ENCODE measurements at regions not wholly inside any gene's neighbourhood (a gene's known extent, or its start where the extent isn't known, plus 50 kb on each side); places are given as distances from the start of the nearest gene placed in this dataset.
A peak's percentile ranks its signal among the peaks of the same experiment; 100 is the strongest.

DNA sequence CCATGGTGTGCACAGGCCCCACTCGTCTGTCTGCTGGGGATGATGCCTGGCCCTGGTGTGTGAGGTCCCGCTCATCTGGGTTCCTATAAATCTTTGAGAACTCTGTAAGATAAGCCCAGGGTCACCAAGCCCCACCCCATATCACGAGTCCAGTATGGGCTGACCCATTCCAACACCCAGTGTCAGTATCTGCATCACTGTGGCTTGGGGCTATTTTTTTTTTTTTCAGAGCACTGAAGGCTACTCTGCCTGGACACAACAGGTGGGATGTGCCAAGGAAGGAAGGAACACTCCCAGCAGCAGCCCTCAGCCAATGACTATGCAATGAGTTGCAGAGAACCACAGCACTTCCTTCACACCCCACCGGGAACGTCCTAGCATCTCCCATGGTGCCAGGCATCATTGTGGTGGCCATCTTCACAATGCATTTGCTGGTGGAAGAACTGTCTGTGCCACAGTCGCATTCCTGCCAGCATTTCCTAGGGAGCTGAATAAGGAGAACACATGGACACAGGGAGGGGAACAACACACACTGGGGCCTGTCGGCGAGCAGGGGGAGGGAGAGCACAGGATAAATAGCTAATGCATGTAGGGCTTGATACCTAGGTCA lies 83.1 kb upstream of the TSHZ3 start:
- Histone ChIP-seq H2AFZ (ENCODE audit: low read length) (no peak overlapping the region), H2AK5ac (ENCODE audit: low read depth, low read length) (no peak overlapping the region), H3K9ac (replicated peaks in 1 of 4; ENCODE audit: extremely low read depth in 1 of 4, low read depth in 3 of 4, low read length in 3 of 4) (no peak overlapping the region), H3K9me3 (ENCODE audit: insufficient read depth in 2 of 2, low read depth in 1 of 2, low read length in 1 of 2) (peaks cover 0 to 6% of the 10 kb centered on the region in 2 experiments; a peak in 2 of 4 replicates), H3K27ac (ENCODE audit: low read depth, low read length) (no peak overlapping the region), H3K4ac (replicated peaks; ENCODE audit: insufficient read length, low read depth, low read length) (no peak overlapping the region), H4K91ac (replicated peaks; ENCODE audit: insufficient read length, low read length) (peak overlapping the region; percentile 29), H4K5ac (ENCODE audit: insufficient read length, low read depth, low read length) (no peak overlapping the region), H2BK12ac (ENCODE audit: low read depth, low read length) (no peak overlapping the region), H3K27me3 (replicated peaks in 1 of 4; ENCODE audit: control insufficient read depth in 3 of 4, extremely low read depth in 1 of 4, insufficient read depth in 3 of 4, low read length in 3 of 4) (no peaks in the 10 kb centered on the region), H2BK20ac (ENCODE audit: low read length) (no peak overlapping the region), H2BK120ac (replicated peaks; ENCODE audit: low read depth, low read length) (no peak overlapping the region), H3K23me2 (ENCODE audit: low read depth, low read length) (no peaks in the 10 kb centered on the region), H4K8ac (ENCODE audit: extremely low read depth, insufficient read depth, low read length) (no peak overlapping the region; the same call in 1 of the 2 replicates), H3K4me2 (ENCODE audit: insufficient read depth in 1 of 2, low read depth in 2 of 2, low read length in 2 of 2) (no peak overlapping the region), H3K23ac (ENCODE audit: insufficient read length) (no peak overlapping the region), H3K36me3 (ENCODE audit: control insufficient read depth in 2 of 4, insufficient read depth in 4 of 4, low read length in 3 of 4) (no peaks in the 10 kb centered on the region), H3K18ac (ENCODE audit: extremely low read depth, low read length) (no peak overlapping the region), H4K20me1 (replicated peaks in 1 of 2; ENCODE audit: control insufficient read depth in 1 of 2, insufficient read depth in 2 of 2, low read length in 2 of 2) (no peaks in the 10 kb centered on the region), H3K79me1 (ENCODE audit: low read depth, low read length) (no peaks in the 10 kb centered on the region), H3K14ac (ENCODE audit: insufficient read length) (no peak overlapping the region), H3K79me2 (ENCODE audit: control insufficient read depth in 1 of 2, insufficient read depth in 2 of 2, low read length in 2 of 2) (no peaks in the 10 kb centered on the region), H2BK5ac (ENCODE audit: low read depth, low read length) (no peak overlapping the region), H2BK15ac (ENCODE audit: low read length) (0 out of 2 replicates have a peak overlapping the region, but pooled peaks have one; percentile 4), H3K4me3 (ENCODE audit: extremely low read depth in 1 of 4, insufficient read depth in 2 of 4, low read depth in 3 of 4, low read length in 4 of 4) (no peak overlapping the region), H3K56ac (replicated peaks; ENCODE audit: insufficient read length, low read depth, low read length) (no peak overlapping the region), H3K4me1 (replicated peaks in 1 of 4; ENCODE audit: control insufficient read depth in 3 of 4, insufficient read depth in 4 of 4, low read length in 3 of 4) (no peaks in the 10 kb centered on the region)
- FAIRE-seq = no peak
- TF ChIP-seq HDAC6 (IDR thresholded peaks at IDR 0.05; ENCODE audit: low read depth, low read length) = no peak
- CTCF ChIA-PET (ENCODE audit: partially characterized antibody) = no interaction called here
- WGBS, 2 experiments (ENCODE audit: extremely low coverage in 1 of 2, insufficient coverage in 1 of 2, insufficient read length in 1 of 2, insufficient replicate concordance in 2 of 2, low coverage in 1 of 2, low lambda C conversion rate in 2 of 2, missing lambda C conversion rate in 1 of 2) = 88% methylated on average over 8 of the region's 8 CpGs; no CpG with 5 or more reads in 1 of the 2 experiments
- POLR2A ChIA-PET (ENCODE audit: partially characterized antibody) = interaction anchor here (1.9 kb wide), 1 partner anchor 13 kb away, joined by 5 read pairs; no protein-coding TSS in a partner anchor
- peak in 1 of 2 experiments; percentile 11 for DNase-seq (ENCODE audit: low read depth in 1 of 2, low spot score in 2 of 2)
